ENCODE measurements at regions not wholly inside any gene's neighbourhood (a gene's known extent, or its start where the extent isn't known, plus 50 kb on each side); places are given as distances from the start of the nearest gene placed in this dataset.

- TF ChIP-seq CTCF (IDR thresholded peaks at IDR 0.05; ENCODE audit: low read depth, low read length, missing input control) (no peak), JUND (IDR thresholded peaks at IDR 0.05) (no peak), MAX (IDR thresholded peaks at IDR 0.05) (no peak), REST (IDR thresholded peaks at IDR 0.05) (no peak), ATF3 (IDR thresholded peaks at IDR 0.05) (no peak), RAD21 (IDR thresholded peaks at IDR 0.05) (no peak), TAF1 (conservative IDR thresholded peaks at IDR 0.05) (no peak)
Measured at GRCh38 chr20:43334080-43334479, 123.6 kb upstream of the SRSF6 start.
